ENCODE measurements at regions not wholly inside any gene's neighbourhood (a gene's known extent, or its start where the extent isn't known, plus 50 kb on each side); places are given as distances from the start of the nearest gene placed in this dataset.
"Not testable (repeated sequence)": the region's sequence is repeated elsewhere in the genome, so short reads cannot be mapped to it uniquely, and the experiment has no call there.

DNA sequence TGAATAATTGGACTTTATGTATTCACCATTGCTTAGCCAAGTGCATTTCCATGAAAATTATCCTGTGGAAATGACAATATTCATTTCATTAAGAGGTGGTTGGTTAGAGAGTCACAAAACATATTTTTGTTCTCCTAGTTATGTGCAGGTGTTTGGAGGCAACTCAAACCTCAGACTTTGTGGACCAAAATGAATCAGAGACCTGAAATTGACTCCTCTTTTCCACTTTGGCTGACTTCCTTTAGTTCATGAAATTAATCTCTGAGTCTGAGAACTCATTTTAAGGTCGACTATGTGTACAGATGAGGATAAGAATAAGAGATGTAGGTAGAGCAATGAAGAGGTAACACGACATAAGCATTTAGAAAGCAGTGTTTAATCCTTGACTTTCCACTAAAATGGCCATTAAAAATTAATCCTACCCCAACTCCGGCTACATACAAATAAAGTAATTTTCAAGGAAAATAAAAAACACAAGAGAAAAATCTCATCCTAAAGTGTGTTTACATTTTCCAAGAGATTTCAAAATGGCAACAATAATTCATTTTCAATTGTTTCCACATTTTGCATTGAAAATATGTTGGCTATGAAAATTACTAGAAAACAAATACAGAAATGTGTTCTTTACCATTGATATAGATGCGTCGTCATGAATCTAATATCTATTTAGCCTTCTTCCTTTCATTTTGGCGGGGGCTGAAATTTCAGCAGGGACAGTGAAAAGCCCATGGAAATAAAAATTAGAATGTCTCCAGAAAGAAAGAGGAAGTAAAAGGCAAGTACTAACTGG lies 185.4 kb upstream of the CSNK1A1L start:
- DNase-seq, result no peak

DNA sequence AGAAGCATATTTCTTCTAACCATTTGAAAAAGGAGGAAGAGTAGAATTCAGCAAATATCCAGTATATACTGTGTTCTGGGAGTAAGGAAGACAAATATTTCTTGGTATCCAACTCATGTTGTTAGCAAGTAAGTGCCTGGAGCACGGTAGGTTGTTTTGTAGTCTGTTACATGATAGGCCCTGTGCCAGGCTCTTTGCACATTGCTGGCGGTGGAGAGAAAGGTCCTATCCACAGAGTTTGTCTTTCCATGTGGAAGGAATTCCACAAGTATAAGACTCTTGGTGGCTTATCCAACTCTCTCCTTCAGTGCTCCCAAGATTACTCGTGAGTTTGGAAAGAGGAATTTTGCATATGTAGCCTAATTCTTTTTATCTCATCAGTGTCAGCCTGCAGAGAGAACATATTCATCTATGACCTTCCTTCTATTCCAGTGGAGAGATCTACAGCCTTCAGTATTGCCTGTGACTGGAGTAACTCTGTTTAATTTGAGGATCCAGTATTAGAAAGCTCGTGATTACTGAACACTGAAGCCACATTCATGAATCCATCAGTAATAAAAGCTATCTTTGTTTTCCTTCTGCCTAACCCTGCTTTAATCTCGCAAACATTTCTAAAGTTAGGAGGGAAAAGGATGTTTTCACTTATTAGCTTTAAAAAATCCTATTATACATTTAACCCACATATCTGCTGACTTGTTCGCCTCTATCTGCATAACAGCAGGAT lies 183.9 kb upstream of the CSNK1A1L start:
- no peak for DNase-seq

DNA sequence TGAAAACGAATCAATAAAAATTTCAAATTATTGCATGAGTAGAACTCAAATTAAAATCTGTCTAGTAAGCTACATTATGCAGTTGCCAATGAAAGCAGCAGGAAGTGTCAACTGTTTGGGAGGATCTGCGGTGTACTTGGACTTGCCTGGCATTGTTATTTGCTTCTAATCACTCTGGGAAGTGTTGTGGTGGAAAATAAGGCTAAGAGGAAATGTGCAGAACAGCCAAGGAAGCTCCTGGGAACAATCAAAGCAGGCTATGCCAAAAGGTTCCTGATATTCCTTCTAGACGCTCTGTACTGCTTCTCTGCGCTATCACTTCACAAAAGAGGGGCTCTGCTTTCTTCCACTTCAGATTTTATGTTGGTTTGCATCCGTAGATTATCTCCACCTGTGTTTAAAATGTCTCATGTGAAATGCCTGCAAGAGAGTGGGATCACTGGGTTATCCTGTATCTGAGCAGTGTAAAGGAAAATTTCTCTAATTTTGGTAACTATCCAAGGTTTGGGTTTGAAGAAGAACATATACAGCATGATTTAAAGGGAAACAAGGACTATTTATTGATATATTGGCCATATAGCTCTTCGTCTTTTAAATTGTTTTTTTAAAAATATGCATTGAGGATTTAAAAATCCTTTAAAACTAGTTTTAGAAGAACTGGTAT lies 182.7 kb upstream of the CSNK1A1L start:
- DNase-seq, result no peak

DNA sequence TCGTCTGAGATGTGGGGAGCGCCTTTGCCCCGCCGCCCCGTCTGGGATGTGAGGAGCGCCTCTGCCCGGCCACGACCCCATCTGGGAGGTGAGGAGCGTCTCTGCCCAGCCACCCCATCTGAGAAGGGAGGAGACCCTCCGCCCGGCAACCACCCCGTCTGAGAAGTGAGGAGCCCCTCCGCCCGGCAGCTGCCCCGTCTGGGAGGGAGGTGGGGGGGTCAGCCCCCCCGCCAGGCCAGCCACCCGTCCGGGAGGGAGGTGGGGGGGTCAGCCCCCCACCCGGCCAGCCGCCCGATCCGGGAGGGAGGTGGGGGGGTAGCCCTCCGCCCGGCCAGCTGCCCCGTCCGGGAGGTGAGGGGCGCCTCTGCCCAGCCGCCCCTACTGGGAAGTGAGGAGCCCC lies 174.8 kb upstream of the CSNK1A1L start:
- not testable (repeated sequence) for DNase-seq

DNA sequence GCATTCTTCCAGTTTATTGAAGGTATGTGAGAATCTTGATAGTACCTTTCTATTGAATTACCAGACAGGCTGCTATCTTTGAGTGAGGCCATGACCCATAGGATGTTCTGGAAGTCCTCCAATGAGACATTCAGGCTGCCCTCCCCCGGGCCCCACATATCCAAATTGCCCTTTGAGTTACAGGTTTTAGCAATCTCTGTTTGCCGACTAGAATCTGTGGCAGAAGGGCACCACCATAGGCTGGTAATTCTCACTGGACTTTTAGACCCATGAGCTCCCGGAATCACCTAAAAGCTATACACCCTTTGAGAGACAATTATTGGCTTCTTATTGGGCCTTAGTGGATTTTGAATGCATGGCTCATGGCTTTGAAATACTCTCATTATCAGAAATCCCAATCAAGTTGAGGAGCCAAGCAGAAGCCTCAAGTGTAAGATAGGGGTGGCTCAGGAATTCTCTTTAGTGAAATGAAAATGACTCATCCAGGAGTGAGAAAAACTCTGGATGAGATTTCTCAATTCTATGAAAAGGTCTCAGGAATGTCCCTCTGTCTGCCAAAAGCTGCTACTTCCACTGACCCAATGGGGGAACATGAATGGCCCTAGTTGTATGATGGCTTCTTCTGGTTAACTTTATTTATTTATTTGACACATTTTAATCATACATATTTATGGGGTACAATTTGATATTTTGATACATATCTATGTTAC lies 172.1 kb upstream of the CSNK1A1L start:
- no peak for DNase-seq

DNA sequence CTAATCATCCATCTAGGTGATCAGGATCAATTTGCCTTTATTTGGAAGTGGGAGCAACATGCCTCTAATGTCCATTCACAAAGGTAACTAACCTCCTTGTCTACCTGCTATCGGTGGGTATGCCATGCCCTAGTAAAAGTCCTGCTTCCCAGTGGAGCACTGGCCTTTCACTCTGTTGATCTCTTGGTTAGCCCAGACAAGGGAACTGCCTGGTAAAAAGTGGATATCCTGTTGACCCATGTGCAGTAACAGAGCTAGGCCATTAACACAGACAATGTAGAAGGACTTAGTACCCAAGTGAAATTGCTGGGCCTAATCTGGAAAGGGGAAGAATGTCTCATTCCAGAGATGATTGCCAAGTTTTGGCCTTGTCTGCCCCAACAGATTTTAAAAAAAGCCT lies 171.5 kb upstream of the CSNK1A1L start:
- DNase-seq, result no peak

DNA sequence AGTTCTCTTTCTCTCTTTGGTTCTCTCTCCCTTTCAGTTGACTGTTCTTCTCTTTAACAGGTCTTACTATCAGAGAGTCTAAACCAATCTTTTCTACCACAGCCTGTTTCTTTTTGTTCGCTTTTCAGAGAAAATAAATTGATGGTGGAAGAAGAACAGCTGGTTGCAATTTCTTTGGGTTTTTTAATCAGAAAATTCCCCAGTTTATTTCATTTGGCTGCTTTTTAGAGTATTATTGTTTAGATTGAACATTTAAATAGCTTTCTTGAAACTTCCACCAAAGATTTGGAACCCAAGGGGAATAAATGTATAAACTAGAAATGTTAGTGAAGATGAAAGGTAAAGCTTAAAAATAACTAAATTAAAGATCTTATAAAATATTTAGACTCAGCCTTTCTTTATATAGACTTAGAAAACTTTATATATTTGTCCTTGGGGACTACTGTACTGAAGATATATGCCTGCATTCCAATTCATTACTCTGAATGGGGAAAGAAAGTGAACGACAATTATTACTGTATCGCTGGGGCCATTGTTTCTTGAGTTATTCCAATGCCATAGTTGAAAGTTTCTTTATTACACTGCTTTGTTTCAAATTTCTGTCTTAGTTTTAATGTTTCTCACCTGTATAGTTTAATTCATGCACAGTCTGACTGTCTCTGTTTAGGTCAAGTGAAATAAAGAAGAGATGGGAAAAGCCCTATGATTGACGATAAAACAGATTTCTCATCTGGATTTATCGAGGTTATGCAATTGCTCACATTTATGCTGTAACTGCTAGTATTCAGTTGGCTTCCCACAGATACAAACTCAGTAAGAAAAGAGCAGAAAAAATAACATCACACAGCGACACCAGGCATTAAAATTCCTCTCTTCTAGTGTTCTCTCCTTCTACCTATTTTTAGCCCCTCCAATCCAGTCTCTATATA lies 169.4 kb upstream of the CSNK1A1L start:
- DNase-seq, result no peak

DNA sequence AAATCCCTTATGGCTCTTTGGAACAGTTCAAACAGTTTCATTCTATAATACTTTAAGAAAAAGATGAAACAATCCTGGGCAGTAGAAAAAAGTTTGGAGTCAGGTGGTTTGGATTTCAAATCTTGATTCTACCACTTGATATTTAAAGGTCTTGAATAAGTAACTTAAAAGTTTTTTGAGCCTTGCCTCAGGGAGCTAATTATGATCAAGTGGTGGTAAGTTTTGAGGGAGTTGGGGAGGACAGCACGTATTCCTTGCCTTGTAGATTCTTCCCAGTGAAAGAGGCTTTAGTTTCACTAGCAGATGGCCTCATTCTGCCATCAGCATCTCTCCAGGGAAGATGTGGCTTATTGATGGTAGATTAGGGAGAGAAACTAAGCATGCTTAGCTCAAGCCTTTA lies 168.4 kb upstream of the CSNK1A1L start:
- DNase-seq, result no peak

DNA sequence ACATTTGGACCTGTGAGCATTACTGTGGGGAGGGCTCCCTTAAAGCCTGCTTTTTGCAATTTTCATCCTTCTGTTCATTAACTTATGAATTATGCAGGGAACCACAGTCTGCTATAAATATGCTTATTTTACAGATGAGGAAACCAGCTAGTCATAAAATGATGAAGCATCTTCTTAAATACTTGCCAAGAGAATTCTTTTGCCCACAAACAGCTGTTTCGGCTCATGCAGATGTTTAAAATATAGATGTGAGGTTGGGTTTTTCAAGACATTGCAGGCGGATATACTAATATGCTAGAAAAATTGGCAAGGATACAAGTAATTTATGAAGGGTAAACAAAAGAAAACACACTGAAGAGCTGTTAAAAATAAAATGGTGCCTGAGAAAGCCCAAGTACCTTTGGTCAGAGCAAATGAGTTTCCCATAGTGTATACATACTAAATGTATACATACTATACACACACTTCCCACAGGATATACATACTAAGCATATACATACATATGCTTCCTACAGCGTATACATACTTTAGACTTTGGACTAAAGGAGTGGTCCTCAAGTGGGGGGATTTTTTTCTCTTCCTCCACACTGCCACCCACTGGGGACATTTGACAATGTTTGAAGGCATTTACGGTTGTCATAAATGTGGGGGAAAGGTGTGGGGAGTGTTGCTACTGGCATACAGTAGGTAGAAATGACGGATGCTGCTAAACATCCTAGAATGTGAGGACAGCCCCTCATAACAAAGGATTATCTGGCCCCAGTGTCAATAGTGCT lies 164.9 kb upstream of the CSNK1A1L start:
- no peak for DNase-seq

DNA sequence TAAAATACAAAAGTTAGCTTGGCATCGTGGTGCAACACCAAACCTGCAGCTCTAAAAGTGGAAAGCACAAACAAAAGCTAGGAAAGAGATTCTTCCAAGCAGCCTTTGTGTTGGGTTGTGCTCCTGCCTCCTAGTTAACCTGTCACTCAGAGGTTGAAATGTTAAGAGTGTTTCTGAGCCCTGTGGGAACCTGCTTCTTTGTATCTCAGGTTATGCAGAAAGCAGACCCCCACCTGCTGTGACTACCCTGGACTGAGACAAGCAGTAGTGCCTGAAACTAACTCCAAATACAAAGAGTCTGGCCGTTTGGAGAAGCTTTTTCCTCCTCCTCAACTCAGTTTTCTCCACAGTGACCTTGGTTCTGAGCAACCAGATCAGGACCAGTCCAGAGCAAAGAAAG lies 158.4 kb upstream of the CSNK1A1L start:
- DNase-seq, result no peak

DNA sequence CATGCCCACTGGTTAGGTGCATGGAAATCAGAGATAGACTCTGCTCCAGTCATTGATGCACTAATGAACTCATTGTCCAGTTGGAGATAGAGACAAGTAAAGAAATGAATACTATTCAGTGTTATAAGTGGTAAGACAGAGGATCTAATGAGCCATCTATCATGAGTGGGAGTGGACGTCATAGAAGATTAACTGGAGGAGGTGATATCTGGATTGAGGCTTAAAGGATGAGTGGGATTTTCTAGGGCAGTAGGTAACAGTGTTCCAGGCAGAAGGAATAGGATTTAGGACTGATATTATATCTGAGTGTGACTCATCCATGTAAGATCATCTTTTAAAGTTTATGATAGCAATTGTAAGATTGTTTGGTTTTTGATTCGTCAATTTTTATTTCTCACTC lies 152.2 kb upstream of the CSNK1A1L start:
- DNase-seq, result no peak

DNA sequence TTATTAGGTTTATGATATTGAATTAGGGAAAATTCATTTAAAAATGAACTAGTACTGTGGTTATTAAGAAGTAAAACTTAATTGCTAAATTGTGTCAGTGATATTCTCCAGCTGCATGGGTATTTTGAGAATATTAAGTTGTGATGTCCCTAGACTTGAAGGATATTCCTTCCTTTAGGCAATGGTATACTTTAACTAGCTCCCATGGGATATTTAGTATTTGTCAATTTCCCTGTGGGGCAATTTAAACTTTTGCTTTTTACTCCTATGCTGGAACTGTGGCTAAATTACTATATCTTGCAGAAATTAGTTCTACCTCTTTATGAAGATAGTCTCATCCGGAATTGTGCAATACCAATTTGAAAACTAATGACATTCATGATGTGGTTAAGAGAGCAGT lies 151.6 kb upstream of the CSNK1A1L start:
- DNase-seq, result no peak

DNA sequence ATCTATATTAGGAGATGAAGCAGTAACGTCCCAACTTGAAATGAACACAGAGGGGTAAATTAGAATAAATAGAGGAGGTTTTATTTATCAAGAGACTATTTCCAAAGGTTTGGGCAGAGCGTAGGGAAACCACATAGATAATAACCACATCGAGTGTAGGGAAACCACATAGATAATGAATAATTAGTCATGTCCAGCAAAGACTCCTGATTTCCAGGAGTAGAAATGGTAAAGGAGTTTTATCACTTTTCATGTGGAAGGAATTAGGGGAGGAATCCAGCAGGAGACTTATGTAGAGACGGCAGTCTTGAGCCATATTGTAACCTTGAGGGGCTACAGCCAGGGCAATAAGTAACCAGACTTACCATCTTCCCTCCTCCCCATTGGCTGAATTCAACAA lies 136.3 kb upstream of the CSNK1A1L start:
- no peak for DNase-seq

DNA sequence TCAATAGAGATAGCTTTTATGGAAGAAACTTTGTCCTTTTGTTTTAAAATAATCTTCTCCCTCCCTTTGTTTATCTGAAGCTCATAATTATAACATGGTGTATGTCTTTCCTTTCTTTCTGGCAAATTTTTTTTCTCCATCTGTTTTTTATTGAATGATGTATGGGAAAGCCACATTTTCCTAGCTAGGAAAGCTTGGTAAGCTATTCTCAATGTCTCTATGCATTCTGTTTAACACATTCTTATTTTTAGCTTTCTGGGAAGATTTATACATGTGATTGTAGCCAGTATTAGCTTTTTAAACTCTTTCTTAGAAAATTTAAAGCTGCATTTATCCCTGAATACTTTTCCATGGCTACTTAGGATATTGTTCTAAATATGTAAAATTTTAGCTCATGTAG lies 124.9 kb upstream of the CSNK1A1L start:
- no peak for DNase-seq

DNA sequence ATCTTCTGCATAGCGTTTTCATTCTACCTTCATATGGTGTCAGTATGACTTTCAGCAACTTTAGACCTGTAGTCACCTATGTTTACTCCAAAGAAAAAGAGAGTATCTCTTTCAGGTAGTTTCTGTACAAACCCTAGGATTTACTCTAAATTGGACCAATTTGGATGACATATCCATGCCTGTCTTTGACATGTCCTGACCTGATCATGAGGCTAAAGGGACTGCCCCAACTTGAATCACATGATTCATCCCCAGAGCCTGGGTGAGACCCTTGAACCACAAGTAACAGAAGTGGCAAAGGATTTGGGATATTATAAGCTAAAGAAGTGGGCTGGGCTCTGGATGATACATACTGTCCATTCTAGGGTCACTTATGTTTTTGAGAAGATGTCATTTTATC lies 124.5 kb upstream of the CSNK1A1L start:
- DNase-seq, result no peak

DNA sequence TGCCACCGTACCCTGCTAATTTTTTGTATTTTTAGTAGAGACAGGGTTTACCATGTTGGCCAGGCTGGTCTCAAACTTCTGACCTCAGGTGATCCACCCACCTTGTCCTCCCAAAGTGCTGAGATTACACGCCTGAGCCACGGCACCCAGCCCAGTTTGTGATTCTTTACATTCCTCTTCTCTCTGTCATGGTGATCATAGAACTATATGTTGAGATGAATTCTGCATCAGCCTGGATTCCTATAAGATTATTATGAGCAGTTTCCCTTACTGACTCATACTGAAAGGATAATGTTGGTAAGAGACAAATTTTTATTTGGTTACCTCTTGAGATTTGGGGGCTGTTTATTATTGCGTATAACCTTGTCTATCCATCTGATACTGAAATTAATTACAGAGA lies 121.5 kb upstream of the CSNK1A1L start:
- DNase-seq, result no peak

DNA sequence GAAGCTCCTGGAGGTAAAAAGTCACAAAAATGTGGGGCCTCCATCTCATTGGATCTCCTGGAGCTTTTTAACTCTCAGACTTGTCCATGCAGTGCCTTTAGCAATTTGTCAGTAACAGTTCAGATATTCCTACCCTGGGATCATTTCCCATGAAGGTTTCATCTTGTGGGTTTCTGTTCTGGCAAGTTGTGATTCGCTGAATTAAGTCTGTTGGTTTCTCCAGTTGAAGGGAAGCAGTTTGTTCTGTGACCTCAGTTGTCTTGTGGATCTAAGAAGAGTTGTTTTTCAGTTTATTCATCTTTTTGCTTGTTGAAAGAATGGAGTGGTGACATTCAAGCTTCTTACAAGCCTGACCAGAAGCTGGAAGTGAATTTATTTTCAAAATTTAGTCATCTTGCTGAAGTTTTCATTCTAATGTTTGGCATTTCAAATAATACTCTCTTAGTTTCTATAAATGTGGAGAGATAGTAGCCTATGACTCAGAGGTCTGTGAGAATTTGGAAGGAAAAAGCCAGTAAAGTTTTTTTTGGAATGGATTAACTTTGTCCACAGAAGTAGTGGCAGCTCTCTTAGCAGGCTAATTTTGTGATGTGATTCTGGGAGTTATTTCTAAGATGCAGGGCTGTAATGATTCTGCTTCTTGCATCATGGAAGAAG lies 120.1 kb upstream of the CSNK1A1L start:
- no peak for DNase-seq

DNA sequence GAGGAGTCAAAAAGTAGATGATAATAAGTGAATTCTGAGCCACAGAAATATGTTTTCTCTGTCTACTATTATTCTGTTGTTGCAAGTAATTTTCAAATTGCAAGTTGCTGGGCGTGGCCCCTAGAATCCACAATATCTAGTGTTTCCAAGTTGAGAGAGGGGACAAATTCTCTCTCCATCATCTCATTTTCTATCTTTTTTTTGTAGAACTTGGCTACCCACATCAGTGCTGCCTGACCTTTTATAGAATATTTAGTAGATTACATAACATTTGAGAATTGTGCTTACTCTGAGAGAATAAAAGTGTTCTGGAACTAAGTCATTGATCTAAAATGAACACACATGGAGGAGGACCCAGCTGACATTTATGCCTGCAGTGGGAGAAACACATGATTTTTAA lies 110.9 kb upstream of the CSNK1A1L start:
- DNase-seq, result no peak

DNA sequence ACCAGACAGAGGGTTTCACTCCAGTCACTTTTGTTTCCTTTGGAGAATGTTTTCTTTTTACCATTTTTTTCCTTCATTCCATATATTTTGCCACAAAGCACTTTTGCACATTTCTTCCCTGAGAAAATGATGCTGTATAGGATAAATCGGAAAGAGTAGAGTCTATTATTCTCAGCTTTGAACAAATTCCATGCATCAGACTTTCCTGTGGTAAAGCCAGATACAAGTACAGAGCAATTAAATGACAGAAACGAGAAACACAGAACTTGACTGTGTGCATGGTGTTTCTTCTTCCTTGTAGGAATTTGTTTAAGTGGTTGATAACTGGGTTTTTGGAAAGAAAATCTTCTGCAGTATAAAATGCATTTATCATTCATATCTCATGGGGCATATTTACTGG lies 107.4 kb upstream of the CSNK1A1L start:
- DNase-seq, result no peak

DNA sequence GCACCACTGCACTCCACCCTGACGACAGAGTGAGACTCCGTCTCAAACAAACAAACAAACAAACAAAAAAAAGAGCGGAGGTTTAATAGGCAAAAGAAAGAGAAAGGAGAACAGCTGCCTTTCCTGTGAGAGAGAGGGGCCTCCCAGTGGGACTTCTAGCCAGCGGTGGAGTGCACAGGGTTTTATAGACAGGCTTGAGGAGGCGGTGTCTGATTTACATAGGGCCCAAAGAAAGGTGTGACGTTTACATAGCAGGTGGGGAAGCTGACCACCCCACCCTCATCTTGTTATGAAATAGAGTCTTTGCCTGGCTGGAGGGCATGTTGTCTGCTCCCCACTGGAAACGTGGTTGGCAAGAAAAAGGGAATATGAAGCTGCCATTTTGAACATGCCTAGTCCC lies 106.0 kb upstream of the CSNK1A1L start:
- DNase-seq, result no peak

Data from midbrain (tissue), 1 donor.